ENCODE measurements at regions not wholly inside any gene's neighbourhood (a gene's known extent, or its start where the extent isn't known, plus 50 kb on each side); places are given as distances from the start of the nearest gene placed in this dataset.

- Histone ChIP-seq H3K9me3 (ENCODE audit: control insufficient read depth, insufficient read depth, low read length) (no peaks in the 10 kb centered on the region), H3K4me1 (ENCODE audit: control insufficient read depth, low read length) (no peaks in the 10 kb centered on the region), H3K4me2 (ENCODE audit: low read length) (no peak overlapping the region), H3K9me2 (replicated peaks; ENCODE audit: control insufficient read depth, low read length) (no peaks in the 10 kb centered on the region), H3K4me3 (ENCODE audit: low read length) (no peak overlapping the region), H3K27me3 (ENCODE audit: control insufficient read depth, low read length) (no peaks in the 10 kb centered on the region), H3K79me2 (ENCODE audit: control insufficient read depth, low read length) (no peaks in the 10 kb centered on the region), H3F3A (ENCODE audit: control insufficient read depth, insufficient read depth) (no peaks in the 10 kb centered on the region), H4K20me1 (ENCODE audit: control insufficient read depth, insufficient read depth, low read depth, low read length) (no peaks in the 10 kb centered on the region), H3K27ac (ENCODE audit: low read depth, low read length) (no peak overlapping the region), H3K36me3 (ENCODE audit: control insufficient read depth, low read length) (no peaks in the 10 kb centered on the region)
- TF ChIP-seq EZH2phosphoT487 (IDR thresholded peaks at IDR 0.05; ENCODE audit: borderline replicate concordance, low read length) = no peak
- TF ChIP-seq CTCF (IDR thresholded peaks at IDR 0.05; ENCODE audit: low read depth, low read length, poor library complexity, severe bottlenecking) = no peak
These were observed 251.0 kb upstream of the NRSN1 start for GRCh38 chr6:23875006-23875405.

- no peaks in the 10 kb centered on the region for H3K27me3 ChIP-seq (ENCODE audit: control insufficient read depth, low read length)
- H3K27ac ChIP-seq (ENCODE audit: low read depth, low read length) = no peak overlapping the region
- TF ChIP-seq EZH2phosphoT487 (IDR thresholded peaks at IDR 0.05; ENCODE audit: borderline replicate concordance, low read length) = no peak
- no peak for TF ChIP-seq CTCF (IDR thresholded peaks at IDR 0.05; ENCODE audit: low read depth, low read length, poor library complexity, severe bottlenecking)
- H3K36me3 ChIP-seq (ENCODE audit: control insufficient read depth, low read length) = no peaks in the 10 kb centered on the region
- H4K20me1 ChIP-seq (ENCODE audit: control insufficient read depth, insufficient read depth, low read depth, low read length) = no peaks in the 10 kb centered on the region
- H3F3A ChIP-seq (ENCODE audit: control insufficient read depth, insufficient read depth) = no peaks in the 10 kb centered on the region
- no peak overlapping the region for H3K4me2 ChIP-seq (ENCODE audit: low read length)
- H3K4me1 ChIP-seq (ENCODE audit: control insufficient read depth, low read length) = no peaks in the 10 kb centered on the region
- no peaks in the 10 kb centered on the region for H3K9me2 ChIP-seq (replicated peaks; ENCODE audit: control insufficient read depth, low read length)
- no peaks in the 10 kb centered on the region for H3K9me3 ChIP-seq (ENCODE audit: control insufficient read depth, insufficient read depth, low read length)
- no peak overlapping the region for H3K4me3 ChIP-seq (ENCODE audit: low read length)
- no peaks in the 10 kb centered on the region for H3K79me2 ChIP-seq (ENCODE audit: control insufficient read depth, low read length)
These were observed 246.2 kb upstream of the NRSN1 start for GRCh38 chr6:23879816-23880215.

- no peak overlapping the region for H3K4me2 ChIP-seq (ENCODE audit: low read length)
- H3K9me2 ChIP-seq (replicated peaks; ENCODE audit: control insufficient read depth, low read length) = no peaks in the 10 kb centered on the region
- no peaks in the 10 kb centered on the region for H3K79me2 ChIP-seq (ENCODE audit: control insufficient read depth, low read length)
- H3K4me1 ChIP-seq (ENCODE audit: control insufficient read depth, low read length) = no peaks in the 10 kb centered on the region
- no peaks in the 10 kb centered on the region for H4K20me1 ChIP-seq (ENCODE audit: control insufficient read depth, insufficient read depth, low read depth, low read length)
- no peaks in the 10 kb centered on the region for H3F3A ChIP-seq (ENCODE audit: control insufficient read depth, insufficient read depth)
- H3K4me3 ChIP-seq (ENCODE audit: low read length) = no peak overlapping the region
- H3K9me3 ChIP-seq (ENCODE audit: control insufficient read depth, insufficient read depth, low read length) = no peaks in the 10 kb centered on the region
- H3K36me3 ChIP-seq (ENCODE audit: control insufficient read depth, low read length) = no peaks in the 10 kb centered on the region
- TF ChIP-seq CTCF (IDR thresholded peaks at IDR 0.05; ENCODE audit: low read depth, low read length, poor library complexity, severe bottlenecking) (no peak), EZH2phosphoT487 (IDR thresholded peaks at IDR 0.05; ENCODE audit: borderline replicate concordance, low read length) (no peak)
- H3K27ac ChIP-seq (ENCODE audit: low read depth, low read length) = no peak overlapping the region
- no peaks in the 10 kb centered on the region for H3K27me3 ChIP-seq (ENCODE audit: control insufficient read depth, low read length)
These were observed 235.3 kb upstream of the NRSN1 start for GRCh38 chr6:23890543-23891227.

Data from DOHH2 (cell line).